GM13976 (cell line): ENCODE measurements at regions not wholly inside any gene's neighbourhood (a gene's known extent, or its start where the extent isn't known, plus 50 kb on each side); places are given as distances from the start of the nearest gene placed in this dataset.

Source experiments
- DNase-seq: peaks from one replicate; pipeline ENCODE4 v3.0.0; 2012; ENCODE audit warnings: low spot score
- in situ Hi-C: fragments of 300-500 bp; cut with MboI; formaldehyde crosslinking; loops from one replicate; pipeline ENCODE4 v1.12.0; 2022; ENCODE audit warnings: low sequenced_read_pairs, mixed read lengths, inconsistent platforms; ENCODE audit not compliant: unreplicated experiment
- TF ChIP-seq, protein P1 (sequence below): IDR thresholded peaks from 2 replicates; pipeline ENCODE4 v1.5.1; 2012; ENCODE audit warnings: borderline replicate concordance, mild to moderate bottlenecking; ENCODE audit not compliant: insufficient read depth; ENCODE audit errors: extremely low read depth, missing control alignments, control extremely low read depth

DNA sequence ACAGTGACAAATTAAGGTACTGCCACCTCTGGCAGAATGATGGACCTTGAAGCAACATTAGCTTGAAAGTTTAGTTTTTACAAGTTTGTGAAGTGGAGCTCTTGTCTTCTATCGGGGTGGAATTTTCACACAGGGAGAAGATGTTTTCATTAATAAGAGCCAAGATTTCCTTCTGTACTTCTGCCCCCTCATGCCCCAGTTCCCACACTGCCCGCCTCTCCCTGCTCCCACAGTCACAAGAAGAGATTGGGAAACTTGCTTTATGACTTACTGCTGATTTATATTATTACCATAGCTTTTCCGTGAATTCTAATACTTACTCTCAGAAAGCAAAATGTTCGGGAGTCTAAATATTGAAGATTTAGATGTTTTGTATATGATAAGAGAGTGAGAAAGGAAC, 539.8 kb upstream of the ARX start:
- DNase-seq, result no peak
- in situ Hi-C loops, result no loop called here
- TF ChIP-seq, protein P1, sequence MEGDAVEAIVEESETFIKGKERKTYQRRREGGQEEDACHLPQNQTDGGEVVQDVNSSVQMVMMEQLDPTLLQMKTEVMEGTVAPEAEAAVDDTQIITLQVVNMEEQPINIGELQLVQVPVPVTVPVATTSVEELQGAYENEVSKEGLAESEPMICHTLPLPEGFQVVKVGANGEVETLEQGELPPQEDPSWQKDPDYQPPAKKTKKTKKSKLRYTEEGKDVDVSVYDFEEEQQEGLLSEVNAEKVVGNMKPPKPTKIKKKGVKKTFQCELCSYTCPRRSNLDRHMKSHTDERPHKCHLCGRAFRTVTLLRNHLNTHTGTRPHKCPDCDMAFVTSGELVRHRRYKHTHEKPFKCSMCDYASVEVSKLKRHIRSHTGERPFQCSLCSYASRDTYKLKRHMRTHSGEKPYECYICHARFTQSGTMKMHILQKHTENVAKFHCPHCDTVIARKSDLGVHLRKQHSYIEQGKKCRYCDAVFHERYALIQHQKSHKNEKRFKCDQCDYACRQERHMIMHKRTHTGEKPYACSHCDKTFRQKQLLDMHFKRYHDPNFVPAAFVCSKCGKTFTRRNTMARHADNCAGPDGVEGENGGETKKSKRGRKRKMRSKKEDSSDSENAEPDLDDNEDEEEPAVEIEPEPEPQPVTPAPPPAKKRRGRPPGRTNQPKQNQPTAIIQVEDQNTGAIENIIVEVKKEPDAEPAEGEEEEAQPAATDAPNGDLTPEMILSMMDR, result no peak

DNA sequence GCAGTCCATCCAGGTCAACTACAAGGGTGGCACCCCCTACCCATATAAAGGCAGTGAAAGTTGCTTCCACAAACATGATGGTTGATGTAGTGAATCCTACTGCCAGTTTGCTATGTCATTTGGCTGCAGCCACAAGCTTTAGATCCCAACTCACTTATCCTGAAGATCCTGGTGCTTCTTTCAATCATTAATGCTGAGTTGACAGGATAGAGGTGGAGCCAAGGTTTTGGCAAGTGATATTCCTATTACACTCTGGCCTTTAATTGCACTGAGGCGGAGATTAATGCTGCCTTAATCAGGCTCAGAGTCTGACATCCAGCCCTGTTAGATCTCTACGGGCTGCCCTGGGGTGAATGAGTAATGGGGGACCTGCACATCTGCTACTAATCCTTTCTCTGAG, 542.4 kb upstream of the ARX start:
- TF ChIP-seq, protein P1, result no peak
- in situ Hi-C loops, result no loop called here
- DNase-seq, result no peak

DNA sequence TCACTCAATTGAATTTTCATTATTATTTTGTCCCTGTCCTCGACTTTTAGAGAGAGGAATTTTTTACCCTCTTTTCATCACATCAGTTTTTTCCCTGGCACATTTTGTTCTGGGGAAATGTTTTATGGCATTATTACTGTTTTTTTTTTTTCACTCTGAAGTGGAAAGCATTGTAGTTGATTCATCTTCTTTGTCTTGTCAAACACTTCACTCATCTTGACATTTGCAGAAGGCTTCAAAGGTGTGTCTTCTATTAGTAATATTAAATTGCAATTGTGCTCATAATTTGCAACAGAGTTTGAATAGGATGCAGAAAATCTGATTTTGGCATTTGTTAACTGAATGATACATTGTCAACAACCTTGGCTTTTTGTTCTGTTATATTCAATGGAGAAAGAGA, 545.4 kb upstream of the ARX start:
- TF ChIP-seq, protein P1, result no peak
- in situ Hi-C loops, result no loop called here
- no peak for DNase-seq

DNA sequence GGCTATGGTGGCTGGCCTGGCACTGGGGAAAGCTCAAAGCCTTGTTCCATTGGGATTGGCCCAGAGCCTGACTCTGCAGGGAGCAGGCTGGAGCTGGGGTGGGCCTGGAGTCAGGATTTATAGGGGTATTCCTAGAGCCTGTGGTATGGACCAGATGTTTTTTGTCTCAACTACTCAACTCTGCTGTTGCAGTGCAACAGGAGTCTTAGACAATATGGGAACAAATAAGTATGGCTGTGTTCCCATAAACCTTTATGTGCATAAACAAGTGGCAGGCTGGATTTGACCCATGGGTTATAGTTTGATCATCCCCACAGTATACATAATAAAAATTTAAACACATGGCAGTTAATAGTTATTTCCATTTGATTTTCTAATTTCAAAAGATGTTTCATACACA, 557.9 kb upstream of the ARX start:
- in situ Hi-C loops, result no loop called here
- DNase-seq, result no peak
- TF ChIP-seq, protein P1, result no peak

- in situ Hi-C loops, result no loop called here
- TF ChIP-seq, protein P1, result no peak
- DNase-seq, result no peak
Measured at GRCh38 chrX:25596921-25597320, 541.2 kb upstream of the MAGEB18 start.

- in situ Hi-C loops, result no loop called here
- TF ChIP-seq, protein P1, result no peak
- DNase-seq, result no peak
Measured at GRCh38 chrX:25597551-25597950, 540.6 kb upstream of the MAGEB18 start.

GRCh38 chrX:25599061-25599460, 539.1 kb upstream of the MAGEB18 start:
- in situ Hi-C loops, result no loop called here
- TF ChIP-seq, protein P1, result no peak
- DNase-seq, result no peak
